Aorta (tissue), 5 donors: ENCODE measurements at regions not wholly inside any gene's neighbourhood (a gene's known extent, or its start where the extent isn't known, plus 50 kb on each side); places are given as distances from the start of the nearest gene placed in this dataset.

Experiments
- ATAC-seq: fragments of 200-7000 bp; cut with Tn5 transposase; one replicate; pipeline ENCODE4 v1.9.1; 2022; ENCODE audit warnings: moderate library complexity; ENCODE audit not compliant: low FRiP score
- DNase-seq, 2 donors: peaks; one replicate each; pipeline ENCODE4 v3.0.0-alpha.2; 2020
- H3K27ac ChIP-seq, 2 donors: one replicate each; pipeline ENCODE4 v1.5.1; 2013; ENCODE audit warnings: low read length in 2 of 2, mild to moderate bottlenecking in 2 of 2, moderate library complexity in 2 of 2, control low read depth in 1 of 2, inconsistent platforms in 1 of 2, low read depth in 1 of 2
- H3K27me3 ChIP-seq, 2 donors: one replicate each; pipeline ENCODE4 v1.6.1; 2013; ENCODE audit warnings: control low read depth in 1 of 2, low read length in 1 of 2, mild to moderate bottlenecking in 1 of 2, moderate library complexity in 1 of 2; ENCODE audit not compliant: insufficient read depth in 2 of 2, control insufficient read depth in 1 of 2
- H3K36me3 ChIP-seq, 2 donors: one replicate each; pipeline ENCODE4 v1.6.1; 2013; ENCODE audit warnings: control low read depth in 1 of 2, low read length in 1 of 2, mild to moderate bottlenecking in 1 of 2; ENCODE audit not compliant: insufficient read depth in 2 of 2, control insufficient read depth in 1 of 2
- H3K4me1 ChIP-seq, 2 donors: one replicate each; pipeline ENCODE4 v1.6.1; 2013; ENCODE audit warnings: low read length in 2 of 2, control low read depth in 1 of 2, mild to moderate bottlenecking in 1 of 2, moderate library complexity in 1 of 2; ENCODE audit not compliant: insufficient read depth in 2 of 2, control insufficient read depth in 1 of 2
- H3K4me3 ChIP-seq, 2 donors: one replicate each; pipeline ENCODE4 v1.5.1; 2013; ENCODE audit warnings: low read length in 2 of 2, control low read depth in 1 of 2, mild to moderate bottlenecking in 1 of 2
- H3K9me3 ChIP-seq: one replicate; pipeline ENCODE4 v1.6.1; 2013; ENCODE audit warnings: mild to moderate bottlenecking, low read length; ENCODE audit not compliant: control insufficient read depth
- whole genome bisulfite sequencing, 2 donors: extraction: QIAGEN DNeasy Blood & Tissue Kit; methylation state at CpG; one replicate each; pipeline ENCODE4 v1.1.7; 2013; 5-methylcytosine and 5-hydroxymethylcytosine counted together
- intact Hi-C, 2 donors: fragments of 100-400 bp; cut with DNase I; formaldehyde crosslinking; loops; one replicate each; pipeline versions ENCODE4 v1.14.2 to v1.15.0; 2022
- donor health status: healthy with polysubstance abuse.
- donor health status: Bipolar disorder and iron deficiency.
- donor health status: DM: no; HTN: no; CAD: no.
- donor health status: DM: no; HTN: no; CAD: no.
- donor health status: DM: yes; HTN: yes; CAD: no.

DNA sequence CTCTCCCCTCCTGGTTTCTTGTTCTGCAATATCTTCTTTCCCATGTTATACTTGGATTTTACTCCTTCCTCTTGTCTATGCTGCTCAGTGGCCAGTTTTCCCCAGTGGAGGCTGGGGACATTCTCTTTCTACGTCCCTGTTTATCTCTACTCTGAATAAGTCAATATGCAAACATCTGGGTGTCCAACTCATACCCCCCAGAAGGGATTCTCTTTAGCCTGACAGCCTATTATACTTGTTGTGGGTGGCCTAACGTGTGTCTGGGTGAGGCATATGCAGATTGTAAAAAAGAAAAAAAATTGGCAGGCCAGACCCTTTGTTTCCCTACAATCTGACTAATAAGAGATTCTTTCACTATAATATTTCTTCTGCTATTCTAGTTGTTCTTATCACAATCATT lies 134.2 kb upstream of the MAF start:
- 51 to 55% methylated on average over 2 of the region's 2 CpGs for WGBS, 2 donors
- intact Hi-C loops = no loop called here
- DNase-seq (no peak), ATAC-seq (no peak)
- H3K36me3 ChIP-seq = no peaks in the 10 kb centered on the region
- no peak overlapping the region for H3K4me3 ChIP-seq
- no peak overlapping the region for H3K27ac ChIP-seq
- H3K27me3 ChIP-seq = no peaks in the 10 kb centered on the region
- H3K9me3 ChIP-seq = no peaks in the 10 kb centered on the region
- H3K4me1 ChIP-seq = no peaks in the 10 kb centered on the region

DNA sequence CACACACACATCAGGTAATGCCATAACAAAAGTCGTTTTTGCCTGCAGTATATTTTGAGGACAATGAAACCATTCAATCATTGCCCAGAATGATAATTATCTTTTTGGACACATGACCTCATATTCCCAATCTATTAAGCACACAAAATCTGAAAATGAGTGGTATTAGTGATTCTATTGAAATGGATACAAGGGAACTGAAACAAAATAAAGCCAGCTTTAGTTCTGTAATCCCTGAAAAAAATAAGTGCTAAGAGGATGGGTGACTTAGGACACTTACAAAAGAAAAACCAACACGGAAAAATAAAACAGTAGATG lies 128.3 kb upstream of the MAF start:
- Histone ChIP-seq H3K36me3 (no peaks in the 10 kb centered on the region), H3K9me3 (no peaks in the 10 kb centered on the region), H3K4me3 (no peak overlapping the region), H3K27ac (no peak overlapping the region), H3K27me3 (no peaks in the 10 kb centered on the region), H3K4me1 (no peaks in the 10 kb centered on the region)
- no peak for ATAC-seq
- intact Hi-C loops = loop anchor here in 1 of 2 donors (5.0 kb wide), 1 partner anchor 38 kb away; no protein-coding TSS in a partner anchor
- WGBS, 2 donors = 73% methylated on average over 2 of the region's 2 CpGs
- DNase-seq = no peak

DNA sequence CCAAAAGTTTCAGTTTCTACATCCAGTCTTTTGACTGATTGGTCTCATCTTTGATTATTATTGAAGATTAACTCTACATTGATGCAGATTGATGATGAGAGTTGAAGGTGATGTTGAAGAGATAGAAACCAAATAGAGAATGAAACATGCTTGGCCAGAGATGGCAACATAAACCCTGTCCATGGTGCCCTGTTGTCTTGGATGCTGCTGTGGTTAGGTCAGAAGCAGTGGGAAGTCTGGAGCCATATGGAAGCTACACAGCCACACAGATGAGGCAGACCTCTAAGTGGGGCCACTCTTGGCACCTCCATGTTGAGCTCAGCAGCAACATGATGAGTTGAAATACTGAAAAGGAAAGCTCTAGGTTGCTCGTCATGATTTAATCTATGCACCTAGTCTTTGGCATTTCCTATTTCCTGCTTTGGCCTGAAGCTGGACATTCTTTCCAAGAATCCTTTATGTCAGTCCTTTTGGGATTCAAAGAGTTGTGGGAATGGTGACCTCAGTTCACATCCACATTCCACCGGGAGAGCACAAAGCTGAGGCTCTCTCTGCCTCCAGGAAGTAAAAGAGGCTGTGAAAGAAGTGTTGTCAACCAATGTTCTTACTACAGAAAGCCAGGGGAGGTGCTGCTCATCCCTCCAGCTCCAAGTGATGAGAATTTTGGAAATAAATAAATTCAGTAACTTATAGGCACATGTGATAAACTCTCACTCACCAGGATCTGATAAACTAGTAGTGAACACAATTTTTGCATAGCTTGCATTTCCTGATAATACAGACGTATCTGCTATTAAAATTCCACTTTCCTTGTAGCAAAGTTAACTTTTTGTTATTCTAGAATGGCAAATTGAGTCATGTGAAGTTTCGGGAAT lies 127.7 kb upstream of the MAF start:
- Histone ChIP-seq H3K27ac (no peak overlapping the region), H3K4me3 (no peak overlapping the region), H3K9me3 (no peaks in the 10 kb centered on the region), H3K27me3 (no peaks in the 10 kb centered on the region), H3K36me3 (no peaks in the 10 kb centered on the region), H3K4me1 (no peaks in the 10 kb centered on the region)
- intact Hi-C loops = loop anchor here in 1 of 2 donors (5.0 kb wide), 1 partner anchor 39 kb away; no protein-coding TSS in a partner anchor
- 52 to 57% methylated on average over 4 of the region's 4 CpGs for WGBS, 2 donors
- DNase-seq (no peak), ATAC-seq (no peak)

DNA sequence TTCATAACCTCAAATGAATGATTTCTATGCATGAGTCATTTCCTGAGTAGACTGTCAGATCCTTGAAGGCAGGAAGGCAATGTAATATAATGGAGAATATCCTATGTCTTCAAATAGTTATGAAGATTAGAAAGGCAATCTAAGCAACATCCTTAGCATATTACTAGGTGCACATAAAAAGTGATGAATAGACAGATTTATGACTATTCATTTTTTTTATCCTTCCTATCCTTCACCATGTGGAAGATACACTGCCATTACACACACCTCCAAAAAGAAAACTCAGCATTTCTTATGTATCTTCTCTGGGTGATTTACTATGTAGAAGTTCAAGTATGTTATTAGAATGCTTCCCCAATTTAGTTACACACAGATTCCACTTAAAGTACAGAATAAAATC lies 126.4 kb upstream of the MAF start:
- no peak for DNase-seq
- Histone ChIP-seq H3K4me1 (no peaks in the 10 kb centered on the region), H3K9me3 (no peaks in the 10 kb centered on the region), H3K27me3 (no peaks in the 10 kb centered on the region), H3K4me3 (no peak overlapping the region), H3K36me3 (no peaks in the 10 kb centered on the region), H3K27ac (no peak overlapping the region)
- intact Hi-C loops = loop anchor here in 1 of 2 donors (5.0 kb wide), 1 partner anchor 40 kb away; no protein-coding TSS in a partner anchor
- no peak for ATAC-seq

DNA sequence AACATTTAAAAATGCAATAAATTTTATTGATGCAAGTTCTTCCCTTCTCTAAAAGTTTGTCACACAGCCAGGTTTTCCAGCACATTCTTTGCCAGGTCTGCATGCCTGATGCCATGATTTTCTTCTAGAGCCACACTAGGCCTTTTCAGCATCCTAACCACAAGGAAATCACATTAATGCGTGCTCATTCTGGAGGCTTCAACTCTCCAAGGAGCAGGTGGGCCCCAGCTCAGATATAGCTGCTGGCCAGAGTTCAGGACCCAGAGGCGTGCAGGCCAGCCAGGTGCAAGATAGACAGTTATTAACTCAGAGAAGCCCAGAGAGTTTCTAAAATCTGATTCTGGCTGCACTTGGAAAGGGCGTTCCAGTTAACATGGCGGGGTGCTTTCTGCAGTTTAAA lies 124.5 kb upstream of the MAF start:
- WGBS, 2 donors = 69 to 70% methylated on average over 4 of the region's 4 CpGs
- H3K36me3 ChIP-seq = no peaks in the 10 kb centered on the region
- H3K9me3 ChIP-seq = no peaks in the 10 kb centered on the region
- ATAC-seq = no peak
- H3K4me1 ChIP-seq = peaks cover 0 to 6% of the 10 kb centered on the region in 2 donors
- H3K4me3 ChIP-seq = no peak overlapping the region
- no peaks in the 10 kb centered on the region for H3K27me3 ChIP-seq
- DNase-seq = no peak
- H3K27ac ChIP-seq = no peak overlapping the region
- intact Hi-C loops = loop anchor here in 1 of 2 donors (5.0 kb wide), 1 partner anchor 42 kb away; no protein-coding TSS in a partner anchor

DNA sequence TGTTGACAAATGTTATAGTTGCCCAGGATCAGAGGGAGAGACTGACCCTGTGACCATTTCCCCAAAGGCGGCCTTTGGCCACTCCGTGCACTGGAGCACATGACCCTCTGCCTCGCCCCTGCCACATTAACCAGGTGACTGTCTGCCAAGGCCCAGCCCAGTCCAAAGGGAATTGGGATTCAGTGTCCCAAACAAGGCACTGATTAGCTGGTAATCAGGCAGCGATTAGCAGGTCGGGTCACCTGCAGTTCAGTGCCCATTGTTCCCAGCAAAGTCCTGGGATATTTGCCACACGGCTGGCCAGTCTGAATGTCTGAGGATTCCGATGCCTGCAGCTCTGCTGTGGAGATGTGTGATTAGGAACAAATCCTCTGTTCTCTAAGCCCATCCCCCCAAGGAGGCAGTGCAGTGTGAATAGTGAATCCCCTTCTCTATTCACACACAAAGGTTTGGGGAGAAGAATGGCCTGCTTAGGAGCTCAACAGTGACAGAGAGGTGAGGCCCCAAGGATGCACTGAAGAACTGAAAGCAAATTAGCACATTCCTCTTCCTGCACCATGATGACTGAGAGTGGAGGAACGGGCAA lies 123.1 kb upstream of the MAF start:
- H3K4me3 ChIP-seq = no peak overlapping the region
- DNase-seq (no peak), ATAC-seq (peak; percentile 13)
- no peaks in the 10 kb centered on the region for H3K27me3 ChIP-seq
- no peaks in the 10 kb centered on the region for H3K9me3 ChIP-seq
- H3K4me1 ChIP-seq = peaks cover 0 to 6% of the 10 kb centered on the region in 2 donors
- intact Hi-C loops = no loop called here
- WGBS, 2 donors = 93 to 96% methylated on average over 8 of the region's 8 CpGs
- H3K27ac ChIP-seq = no peak overlapping the region
- H3K36me3 ChIP-seq = no peaks in the 10 kb centered on the region

DNA sequence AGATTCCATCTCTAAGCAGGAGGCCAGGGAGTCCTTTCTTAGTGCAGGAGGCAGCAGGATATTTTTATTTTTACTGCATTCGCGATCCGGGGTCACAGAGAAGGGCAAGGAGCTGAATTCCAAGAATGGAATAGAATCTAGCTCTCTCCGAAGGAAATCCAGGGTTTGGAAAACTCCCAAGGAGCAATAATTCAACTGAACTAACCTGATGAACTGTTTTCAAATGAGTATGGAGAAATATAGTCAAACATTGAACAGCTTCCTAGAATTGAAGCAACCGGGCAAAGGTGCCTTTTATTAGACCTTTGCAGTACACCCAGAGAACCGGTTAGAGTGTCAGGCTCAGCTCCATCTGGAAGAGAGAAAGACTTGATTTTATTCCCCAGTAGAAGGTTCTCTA lies 120.7 kb upstream of the MAF start:
- ATAC-seq (peak; percentile 24), DNase-seq (no peak)
- 1 to 13% methylated on average over 6 of the region's 6 CpGs for WGBS, 2 donors
- no peaks in the 10 kb centered on the region for H3K9me3 ChIP-seq
- no peaks in the 10 kb centered on the region for H3K27me3 ChIP-seq
- intact Hi-C loops = no loop called here
- no peak overlapping the region for H3K4me3 ChIP-seq
- peaks cover 2 to 16% of the 10 kb centered on the region in 2 donors for H3K4me1 ChIP-seq
- H3K27ac ChIP-seq = peak overlapping the region in 1 of 2 donors; percentile 32
- no peaks in the 10 kb centered on the region for H3K36me3 ChIP-seq

DNA sequence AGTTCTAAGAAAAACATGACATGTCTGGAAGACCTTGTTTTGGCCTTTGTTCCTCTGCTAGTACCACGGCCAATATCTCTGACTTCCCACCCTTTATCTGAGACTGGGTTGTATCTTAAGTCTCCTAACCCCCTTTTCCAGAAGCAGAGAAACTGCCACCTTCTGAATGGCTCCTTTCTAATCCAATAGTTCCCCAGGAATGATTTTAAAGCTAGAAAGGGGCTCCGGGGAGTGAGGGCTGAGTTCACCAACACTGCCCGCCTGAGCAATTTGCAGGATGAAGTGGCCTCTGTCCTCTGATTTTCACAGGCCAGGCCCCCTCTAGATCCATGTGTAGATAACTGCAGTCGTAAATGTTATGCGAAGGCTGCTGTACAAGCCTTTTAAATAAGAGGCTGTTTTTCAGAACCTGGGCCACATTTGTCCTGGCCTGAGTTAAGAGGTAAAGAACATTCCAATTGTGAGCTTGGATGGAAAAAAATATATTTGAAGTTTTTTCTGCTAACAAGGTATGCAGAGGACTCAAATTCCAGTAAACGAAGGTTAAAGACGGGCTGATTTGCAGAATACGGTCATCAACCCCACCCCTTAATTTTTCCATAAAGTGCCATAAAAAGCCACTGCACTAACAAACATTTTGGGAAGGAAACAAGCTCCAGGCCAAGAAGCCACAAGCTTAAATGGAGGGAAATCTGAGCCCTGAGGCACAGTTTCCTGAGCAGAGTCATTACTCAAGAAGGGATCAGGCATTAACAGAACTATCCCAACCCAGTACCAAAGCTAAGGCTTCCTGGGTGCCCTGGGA lies 117.0 kb upstream of the MAF start:
- 8 to 16% methylated on average over 8 of the region's 8 CpGs for WGBS, 2 donors
- ATAC-seq (peak; percentile 13), DNase-seq (no peak)
- H3K27me3 ChIP-seq = no peaks in the 10 kb centered on the region
- no peak overlapping the region for H3K4me3 ChIP-seq
- H3K27ac ChIP-seq = peak overlapping the region; percentile 94 to 97
- H3K4me1 ChIP-seq = peaks cover 7 to 21% of the 10 kb centered on the region in 2 donors
- H3K9me3 ChIP-seq = no peaks in the 10 kb centered on the region
- intact Hi-C loops = loop anchor here in 1 of 2 donors (5.0 kb wide), 3 partner anchors 45 to 115 kb away; partner anchors contain the start of gene MAF
- H3K36me3 ChIP-seq = no peaks in the 10 kb centered on the region
